ENCODE measurements at regions not wholly inside any gene's neighbourhood (a gene's known extent, or its start where the extent isn't known, plus 50 kb on each side); places are given as distances from the start of the nearest gene placed in this dataset.
"Not testable (repeated sequence)": the region's sequence is repeated elsewhere in the genome, so short reads cannot be mapped to it uniquely, and the experiment has no call there.

GRCh38 chr2:160752475-160753330 is 259.1 kb upstream of the RBMS1 start:
- Histone ChIP-seq H3K4me3 (no peak overlapping the region), H3K4me1 (no peaks in the 10 kb centered on the region), H3K36me3 (no peaks in the 10 kb centered on the region), H3K27ac (no peak overlapping the region), H3K9me3 (no peaks in the 10 kb centered on the region), H3K27me3 (no peaks in the 10 kb centered on the region)
- DNase-seq = no peak
- TF ChIP-seq CTCF (IDR thresholded peaks at IDR 0.05) = no peak
- no peak for TF ChIP-seq POLR2A (IDR thresholded peaks at IDR 0.05)

GRCh38 chr2:160753331-160753654 is 259.7 kb upstream of the RBMS1 start:
- no peak for TF ChIP-seq POLR2A (IDR thresholded peaks at IDR 0.05)
- no peak for TF ChIP-seq CTCF (IDR thresholded peaks at IDR 0.05)
- H3K9me3 ChIP-seq = no peaks in the 10 kb centered on the region
- H3K27me3 ChIP-seq = no peaks in the 10 kb centered on the region
- H3K36me3 ChIP-seq = no peaks in the 10 kb centered on the region
- no peak overlapping the region for H3K27ac ChIP-seq
- no peaks in the 10 kb centered on the region for H3K4me1 ChIP-seq
- no peak overlapping the region for H3K4me3 ChIP-seq
- no peak for DNase-seq

GRCh38 chr2:160753960-160754359 is 260.4 kb upstream of the RBMS1 start:
- no peaks in the 10 kb centered on the region for H3K4me1 ChIP-seq
- H3K36me3 ChIP-seq = no peaks in the 10 kb centered on the region
- no peaks in the 10 kb centered on the region for H3K27me3 ChIP-seq
- H3K27ac ChIP-seq = no peak overlapping the region
- TF ChIP-seq CTCF (IDR thresholded peaks at IDR 0.05) (no peak), POLR2A (IDR thresholded peaks at IDR 0.05) (no peak)
- no peak overlapping the region for H3K4me3 ChIP-seq
- no peaks in the 10 kb centered on the region for H3K9me3 ChIP-seq
- no peak for DNase-seq

- Histone ChIP-seq H3K27me3 (no peaks in the 10 kb centered on the region), H3K27ac (no peak overlapping the region), H3K4me1 (no peaks in the 10 kb centered on the region), H3K4me3 (no peak overlapping the region), H3K9me3 (no peaks in the 10 kb centered on the region), H3K36me3 (no peaks in the 10 kb centered on the region)
- DNase-seq = no peak
- TF ChIP-seq POLR2A (IDR thresholded peaks at IDR 0.05) (no peak), CTCF (IDR thresholded peaks at IDR 0.05) (no peak)
Observed at GRCh38 chr2:160756481-160756880, 262.9 kb upstream of the RBMS1 start.

GRCh38 chr2:160762493-160763128 is 269.0 kb upstream of the RBMS1 start:
- not testable (repeated sequence) for H3K27ac ChIP-seq, H3K9me3 ChIP-seq, DNase-seq, H3K4me3 ChIP-seq, H3K27me3 ChIP-seq, H3K4me1 ChIP-seq, H3K36me3 ChIP-seq

GRCh38 chr2:160783474-160783873 is 289.9 kb upstream of the RBMS1 start:
- TF ChIP-seq CTCF (IDR thresholded peaks at IDR 0.05) (no peak), POLR2A (IDR thresholded peaks at IDR 0.05) (no peak)
- H3K27ac ChIP-seq = no peak overlapping the region

More at GRCh38 chr2:160783474-160783873, 289.9 kb upstream of the RBMS1 start:
- Histone ChIP-seq H3K27me3 (no peaks in the 10 kb centered on the region), H3K4me3 (no peak overlapping the region), H3K9me3 (no peaks in the 10 kb centered on the region), H3K4me1 (no peaks in the 10 kb centered on the region), H3K36me3 (no peaks in the 10 kb centered on the region)
- DNase-seq = no peak

All from Peyer's patch (tissue), 4 donors.